B cell (primary cell): ENCODE measurements at regions not wholly inside any gene's neighbourhood (a gene's known extent, or its start where the extent isn't known, plus 50 kb on each side); places are given as distances from the start of the nearest gene placed in this dataset.

Source experiments
- EZH2 ChIP-seq: IDR thresholded peaks from 2 replicates; pipeline ENCODE4 v1.6.1; 2012; ENCODE audit warnings: borderline replicate concordance, low read depth, mild to moderate bottlenecking, moderate library complexity, low read length; ENCODE audit not compliant: insufficient read depth, poor library complexity, severe bottlenecking
- TF ChIP-seq, protein P1 (sequence below): fragments of 200-600 bp; IDR thresholded peaks from one replicate; pipeline ENCODE4 v1.8.0; 2022; ENCODE audit warnings: antibody characterized with exemption, mild to moderate bottlenecking

- TF ChIP-seq, protein P1, sequence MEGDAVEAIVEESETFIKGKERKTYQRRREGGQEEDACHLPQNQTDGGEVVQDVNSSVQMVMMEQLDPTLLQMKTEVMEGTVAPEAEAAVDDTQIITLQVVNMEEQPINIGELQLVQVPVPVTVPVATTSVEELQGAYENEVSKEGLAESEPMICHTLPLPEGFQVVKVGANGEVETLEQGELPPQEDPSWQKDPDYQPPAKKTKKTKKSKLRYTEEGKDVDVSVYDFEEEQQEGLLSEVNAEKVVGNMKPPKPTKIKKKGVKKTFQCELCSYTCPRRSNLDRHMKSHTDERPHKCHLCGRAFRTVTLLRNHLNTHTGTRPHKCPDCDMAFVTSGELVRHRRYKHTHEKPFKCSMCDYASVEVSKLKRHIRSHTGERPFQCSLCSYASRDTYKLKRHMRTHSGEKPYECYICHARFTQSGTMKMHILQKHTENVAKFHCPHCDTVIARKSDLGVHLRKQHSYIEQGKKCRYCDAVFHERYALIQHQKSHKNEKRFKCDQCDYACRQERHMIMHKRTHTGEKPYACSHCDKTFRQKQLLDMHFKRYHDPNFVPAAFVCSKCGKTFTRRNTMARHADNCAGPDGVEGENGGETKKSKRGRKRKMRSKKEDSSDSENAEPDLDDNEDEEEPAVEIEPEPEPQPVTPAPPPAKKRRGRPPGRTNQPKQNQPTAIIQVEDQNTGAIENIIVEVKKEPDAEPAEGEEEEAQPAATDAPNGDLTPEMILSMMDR = no peak
- TF ChIP-seq EZH2 = no peak
Measured at GRCh38 chr6:6825193-6825784, 236.8 kb downstream of the LY86 start.
